AG10803 (cell line): ENCODE measurements at regions not wholly inside any gene's neighbourhood (a gene's known extent, or its start where the extent isn't known, plus 50 kb on each side); places are given as distances from the start of the nearest gene placed in this dataset.

ENCODE experiments used
- DNase-seq: peaks from one replicate; pipeline ENCODE4 v3.0.0; 2010; ENCODE audit warnings: low read depth
- H3K4me3 ChIP-seq: 2 replicates; pipeline ENCODE4 v1.5.1; 2011; ENCODE audit warnings: mild to moderate bottlenecking, low read length, control low read depth
- CTCF ChIP-seq: conservative IDR thresholded peaks from 2 replicates; pipeline ENCODE4 v1.5.1; 2011; ENCODE audit warnings: mild to moderate bottlenecking, low read length, control low read depth, inconsistent platforms

GRCh38 chr6:94367316-94367715 is 948.0 kb upstream of the EPHA7 start:
- H3K4me3 ChIP-seq = no peak overlapping the region
- DNase-seq = no peak
- TF ChIP-seq CTCF = no peak

GRCh38 chr6:94362061-94362864 is 942.9 kb upstream of the EPHA7 start:
- DNase-seq = no peak
- TF ChIP-seq CTCF = no peak
- no peak overlapping the region for H3K4me3 ChIP-seq

GRCh38 chr6:94361304-94362060 is 942.1 kb upstream of the EPHA7 start:
- H3K4me3 ChIP-seq = no peak overlapping the region
- TF ChIP-seq CTCF = no peak

GRCh38 chr6:94357381-94357980 is 938.1 kb upstream of the EPHA7 start:
- no peak overlapping the region for H3K4me3 ChIP-seq
- DNase-seq = no peak
- TF ChIP-seq CTCF = no peak

More at GRCh38 chr6:94361304-94362060, 942.1 kb upstream of the EPHA7 start:
- DNase-seq = no peak

- TF ChIP-seq CTCF = no peak
- DNase-seq = no peak
- H3K4me3 ChIP-seq = no peak overlapping the region
These were observed 931.5 kb upstream of the EPHA7 start for GRCh38 chr6:94350833-94351232.

- TF ChIP-seq CTCF = no peak
- no peak overlapping the region for H3K4me3 ChIP-seq
- no peak for DNase-seq
These were observed 929.9 kb upstream of the EPHA7 start for GRCh38 chr6:94349227-94349626.
